ENCODE measurements at regions not wholly inside any gene's neighbourhood (a gene's known extent, or its start where the extent isn't known, plus 50 kb on each side); places are given as distances from the start of the nearest gene placed in this dataset.

DNA sequence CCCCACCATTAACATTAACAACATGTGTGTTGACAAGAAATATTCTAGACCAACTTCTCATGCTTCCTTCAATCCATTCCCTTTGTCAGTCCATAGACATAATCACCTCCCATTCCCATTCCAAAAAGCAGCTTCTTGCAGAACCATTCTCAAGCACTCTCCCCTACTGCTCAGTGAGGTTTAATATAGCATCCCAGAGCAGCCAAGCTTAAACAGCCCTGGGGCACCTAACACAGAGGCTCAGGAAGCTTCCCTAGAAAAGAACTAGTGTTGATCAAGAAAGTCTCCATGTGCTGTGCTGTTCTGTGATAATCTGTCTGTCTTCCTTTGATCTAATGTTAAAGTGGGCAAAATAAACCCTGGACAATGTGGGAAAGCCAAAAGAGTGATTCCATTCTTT lies 174.2 kb upstream of the NOCT start:
- TF ChIP-seq CTBP1 (IDR thresholded peaks at IDR 0.05; ENCODE audit: borderline replicate concordance) (no peak), ARNT (IDR thresholded peaks at IDR 0.05) (no peak), L3MBTL2 (conservative IDR thresholded peaks at IDR 0.05) (no peak), SP1 (IDR thresholded peaks at IDR 0.05) (no peak), FOXM1 (IDR thresholded peaks at IDR 0.05; ENCODE audit: borderline replicate concordance) (no peak), SUZ12 (IDR thresholded peaks at IDR 0.05) (no peak), ZNF384 (IDR thresholded peaks at IDR 0.05) (no peak), BHLHE40 (IDR thresholded peaks at IDR 0.05; ENCODE audit: borderline replicate concordance) (no peak), ELF4 (IDR thresholded peaks at IDR 0.05) (no peak)
- TF ChIP-seq, protein P1, sequence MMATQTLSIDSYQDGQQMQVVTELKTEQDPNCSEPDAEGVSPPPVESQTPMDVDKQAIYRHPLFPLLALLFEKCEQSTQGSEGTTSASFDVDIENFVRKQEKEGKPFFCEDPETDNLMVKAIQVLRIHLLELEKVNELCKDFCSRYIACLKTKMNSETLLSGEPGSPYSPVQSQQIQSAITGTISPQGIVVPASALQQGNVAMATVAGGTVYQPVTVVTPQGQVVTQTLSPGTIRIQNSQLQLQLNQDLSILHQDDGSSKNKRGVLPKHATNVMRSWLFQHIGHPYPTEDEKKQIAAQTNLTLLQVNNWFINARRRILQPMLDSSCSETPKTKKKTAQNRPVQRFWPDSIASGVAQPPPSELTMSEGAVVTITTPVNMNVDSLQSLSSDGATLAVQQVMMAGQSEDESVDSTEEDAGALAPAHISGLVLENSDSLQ (IDR thresholded peaks at IDR 0.05): no peak

Data from HEK293T (cell line).